Activated naive CD8-positive, alpha-beta T cell (primary cell): ENCODE measurements at regions not wholly inside any gene's neighbourhood (a gene's known extent, or its start where the extent isn't known, plus 50 kb on each side); places are given as distances from the start of the nearest gene placed in this dataset.
A peak's percentile ranks its signal among the peaks of the same experiment; 100 is the strongest.

Experiments
- H3K27ac Mint-ChIP-seq: one replicate; pipeline ENCODE4 v1.8.0; 2021; ENCODE audit warnings: mixed read lengths
- H3K27me3 Mint-ChIP-seq: one replicate; pipeline ENCODE4 v1.8.0; 2021; ENCODE audit warnings: mixed read lengths
- H3K36me3 Mint-ChIP-seq: one replicate; pipeline ENCODE4 v1.8.0; 2021; ENCODE audit warnings: mixed read lengths
- H3K4me1 Mint-ChIP-seq: one replicate; pipeline ENCODE4 v1.8.0; 2021; ENCODE audit warnings: low read depth, mixed read lengths
- H3K4me3 Mint-ChIP-seq: one replicate; pipeline ENCODE4 v1.8.0; 2021; ENCODE audit warnings: mild to moderate bottlenecking, mixed read lengths
- H3K9me3 Mint-ChIP-seq: one replicate; pipeline ENCODE4 v1.8.0; 2021; ENCODE audit warnings: low read depth, mixed read lengths

DNA sequence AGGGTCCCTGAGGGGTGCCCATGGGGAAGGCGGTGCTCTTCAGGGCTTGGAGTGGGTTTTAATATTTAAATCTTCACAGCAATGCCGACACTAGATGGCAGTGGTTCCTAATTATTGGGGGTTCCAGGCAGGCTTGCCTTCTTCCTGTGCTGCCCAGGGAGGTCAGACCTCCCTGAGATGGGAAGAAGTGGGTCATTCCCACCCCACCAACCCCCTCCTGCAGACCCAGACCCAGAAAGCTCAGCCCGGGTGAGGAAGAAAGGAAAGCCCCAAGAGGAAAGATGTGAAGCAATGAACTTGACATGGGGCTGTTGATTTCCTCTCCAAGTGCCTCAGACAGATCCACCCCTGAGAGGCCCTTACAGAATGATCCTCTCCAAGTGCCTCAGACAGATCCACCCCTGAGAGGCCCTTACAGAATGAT lies 85.1 kb upstream of the LANCL2 start:
- H3K27me3 Mint-ChIP-seq, result peaks cover 2% of the 10 kb centered on the region
- H3K27ac Mint-ChIP-seq, result no peak overlapping the region
- H3K4me3 Mint-ChIP-seq, result no peak overlapping the region
- H3K4me1 Mint-ChIP-seq, result no peaks in the 10 kb centered on the region
- H3K36me3 Mint-ChIP-seq, result no peaks in the 10 kb centered on the region
- no peaks in the 10 kb centered on the region for H3K9me3 Mint-ChIP-seq

DNA sequence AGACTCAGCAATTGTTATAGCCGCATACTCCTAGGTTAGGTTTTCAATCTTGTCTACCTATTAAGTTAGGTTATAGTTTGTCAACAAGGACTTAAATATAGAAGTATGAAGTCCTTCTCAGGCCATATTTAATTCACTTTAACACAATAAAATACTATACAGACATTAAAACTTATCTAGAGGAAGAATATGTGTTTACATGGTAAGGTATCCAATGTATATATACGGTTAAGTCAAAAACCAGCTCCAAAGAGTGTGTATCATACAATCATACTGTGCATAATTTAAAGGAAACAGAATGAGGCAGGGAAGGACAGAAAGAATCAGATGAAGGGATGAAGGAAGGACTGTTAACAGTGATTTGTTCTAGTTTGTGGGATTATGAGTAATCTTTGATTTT lies 79.5 kb upstream of the LANCL2 start:
- H3K4me1 Mint-ChIP-seq, result no peaks in the 10 kb centered on the region
- H3K4me3 Mint-ChIP-seq, result no peak overlapping the region
- H3K36me3 Mint-ChIP-seq, result no peaks in the 10 kb centered on the region
- no peaks in the 10 kb centered on the region for H3K27me3 Mint-ChIP-seq
- no peak overlapping the region for H3K27ac Mint-ChIP-seq
- no peaks in the 10 kb centered on the region for H3K9me3 Mint-ChIP-seq

DNA sequence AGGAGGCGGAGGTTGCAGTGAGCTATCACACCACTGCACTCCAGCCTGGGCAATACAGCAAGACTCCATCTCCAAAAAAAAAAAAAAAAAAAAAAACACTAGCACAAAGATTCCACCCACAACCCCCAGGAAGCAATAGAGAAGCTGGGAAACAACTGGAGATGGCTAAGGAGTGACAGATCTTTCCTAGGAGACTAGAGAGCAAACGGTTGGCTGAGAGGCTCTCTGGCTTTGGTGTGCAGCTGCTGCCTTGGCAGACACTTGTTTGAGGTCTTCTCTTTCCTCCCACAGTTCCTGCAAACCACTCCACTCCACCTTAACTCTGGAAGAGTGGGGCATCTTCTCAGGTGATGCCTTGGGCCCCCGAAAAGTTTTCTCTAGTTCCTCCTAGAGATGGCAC lies 78.5 kb upstream of the LANCL2 start:
- H3K27ac Mint-ChIP-seq, result no peak overlapping the region
- H3K27me3 Mint-ChIP-seq, result no peaks in the 10 kb centered on the region
- H3K4me3 Mint-ChIP-seq, result no peak overlapping the region
- H3K9me3 Mint-ChIP-seq, result no peaks in the 10 kb centered on the region
- H3K36me3 Mint-ChIP-seq, result no peaks in the 10 kb centered on the region
- no peaks in the 10 kb centered on the region for H3K4me1 Mint-ChIP-seq

DNA sequence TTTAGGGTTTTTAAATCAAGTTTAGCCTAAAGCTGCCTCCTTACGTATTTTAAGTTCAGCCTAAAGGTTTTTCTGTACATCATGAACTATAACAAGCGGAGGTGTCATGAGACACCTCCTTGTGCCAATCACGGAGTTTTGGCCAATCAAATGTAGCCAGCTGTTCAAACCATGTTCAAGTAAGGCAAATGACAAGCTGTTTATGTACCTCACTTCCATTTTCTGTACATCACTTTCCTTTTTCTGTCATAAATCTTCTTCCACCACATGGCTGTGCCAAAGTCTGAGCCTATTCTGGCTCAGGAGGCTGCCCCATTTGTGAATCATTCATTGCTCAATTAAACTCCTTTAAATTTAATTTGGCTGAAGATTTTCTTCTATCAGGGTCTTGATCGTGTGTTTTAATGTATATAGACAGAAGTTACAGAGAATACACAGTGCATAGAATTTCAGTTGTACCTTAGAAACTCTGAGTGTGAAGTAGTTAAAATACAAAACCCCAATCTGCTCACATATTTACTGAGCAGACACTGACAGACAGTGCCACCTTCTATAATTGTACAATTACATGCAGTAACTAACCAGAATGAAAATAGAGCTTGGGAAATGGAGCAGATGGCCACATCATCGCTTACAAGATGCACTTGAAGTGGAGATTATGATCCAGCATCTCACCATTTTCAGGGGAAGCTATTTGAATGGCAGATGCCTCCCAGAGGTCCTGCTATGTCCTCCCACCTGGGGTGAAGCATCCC lies 76.9 kb upstream of the LANCL2 start:
- no peaks in the 10 kb centered on the region for H3K36me3 Mint-ChIP-seq

DNA sequence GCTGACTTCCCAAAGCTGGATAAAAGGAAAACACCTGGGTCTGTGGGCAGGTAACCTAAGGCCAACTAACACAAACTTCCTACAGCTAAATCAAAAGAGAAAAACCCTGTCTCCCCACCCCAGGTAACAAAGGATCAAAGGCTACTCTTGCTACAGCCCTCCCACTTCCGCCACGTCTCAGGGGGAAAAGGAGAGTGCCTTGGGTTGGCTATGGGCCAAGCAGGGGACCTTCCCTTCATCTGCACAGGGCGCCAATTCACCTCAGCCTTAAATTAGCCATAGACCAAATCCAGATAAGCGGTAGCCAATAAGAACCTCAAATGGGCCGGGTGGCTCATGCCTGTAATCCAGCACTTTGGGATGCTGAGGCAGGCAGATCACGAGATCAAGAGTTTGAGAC lies 69.1 kb upstream of the LANCL2 start:
- Mint-ChIP-seq H3K4me1 (no peaks in the 10 kb centered on the region), H3K9me3 (no peaks in the 10 kb centered on the region), H3K4me3 (no peak overlapping the region), H3K27me3 (peaks cover 15% of the 10 kb centered on the region), H3K36me3 (no peaks in the 10 kb centered on the region), H3K27ac (no peak overlapping the region)

More for the DNA sequence above, 76.9 kb upstream of the LANCL2 start:
- Mint-ChIP-seq H3K4me3 (no peak overlapping the region), H3K4me1 (no peaks in the 10 kb centered on the region), H3K9me3 (no peaks in the 10 kb centered on the region), H3K27me3 (peaks cover 4% of the 10 kb centered on the region), H3K27ac (no peak overlapping the region)

DNA sequence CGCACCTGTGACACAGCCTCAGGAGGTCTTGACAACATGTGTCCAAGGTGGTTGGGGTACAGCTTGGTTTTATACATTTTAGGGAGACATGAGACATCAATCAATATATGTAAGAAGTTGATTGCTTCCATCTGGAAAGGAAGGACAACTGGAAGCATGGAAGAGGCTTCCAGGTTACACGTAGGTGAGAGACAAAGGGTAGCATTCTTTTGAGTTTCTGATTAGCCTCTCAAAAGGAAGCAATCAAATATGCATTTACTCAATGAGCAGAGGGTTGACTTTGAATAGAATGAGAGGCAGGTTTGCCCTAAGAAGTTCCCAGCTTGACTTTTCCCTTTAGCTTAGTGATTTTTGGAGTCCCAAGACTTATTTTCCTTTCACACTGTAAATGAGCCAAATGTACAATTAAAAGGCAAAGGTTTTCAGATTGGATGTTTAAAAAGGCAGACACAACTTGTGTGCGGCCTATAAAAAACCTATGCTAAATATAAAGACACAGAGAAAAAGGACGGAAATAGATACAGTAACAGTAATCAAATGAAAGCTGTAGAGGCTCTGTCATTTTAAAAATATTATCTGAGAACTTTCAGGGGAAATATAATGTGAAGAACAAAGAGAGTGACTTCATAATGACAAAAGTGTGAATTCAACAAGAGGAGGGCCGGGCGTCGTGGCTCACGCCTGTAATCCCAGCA lies 65.7 kb upstream of the LANCL2 start:
- Mint-ChIP-seq H3K9me3 (no peaks in the 10 kb centered on the region), H3K36me3 (no peaks in the 10 kb centered on the region), H3K27me3 (peaks cover 10% of the 10 kb centered on the region), H3K4me1 (no peaks in the 10 kb centered on the region), H3K4me3 (no peak overlapping the region), H3K27ac (no peak overlapping the region)

DNA sequence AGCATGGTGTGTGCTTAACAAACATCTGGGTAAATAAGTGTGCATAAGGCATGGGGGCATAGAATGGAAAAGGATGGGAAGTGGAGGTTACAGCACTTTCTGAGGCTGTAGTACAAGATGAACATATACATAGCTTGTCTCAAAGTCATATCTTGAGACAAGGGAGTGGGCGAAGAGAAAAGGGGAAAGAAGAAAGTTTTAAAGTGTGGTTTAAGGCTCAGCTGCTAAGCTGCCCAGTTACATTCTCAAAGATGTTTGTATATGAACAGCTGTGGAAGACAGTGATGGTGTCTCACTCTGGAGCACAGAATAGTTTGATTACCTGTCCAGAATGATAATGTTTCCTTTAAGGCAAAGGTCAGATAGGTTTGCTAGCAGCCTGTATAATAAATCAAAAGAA lies 61.9 kb upstream of the LANCL2 start:
- H3K36me3 Mint-ChIP-seq, result no peaks in the 10 kb centered on the region
- H3K9me3 Mint-ChIP-seq, result no peaks in the 10 kb centered on the region
- no peaks in the 10 kb centered on the region for H3K4me1 Mint-ChIP-seq
- no peak overlapping the region for H3K27ac Mint-ChIP-seq
- peaks cover 5% of the 10 kb centered on the region for H3K27me3 Mint-ChIP-seq
- H3K4me3 Mint-ChIP-seq, result no peak overlapping the region

DNA sequence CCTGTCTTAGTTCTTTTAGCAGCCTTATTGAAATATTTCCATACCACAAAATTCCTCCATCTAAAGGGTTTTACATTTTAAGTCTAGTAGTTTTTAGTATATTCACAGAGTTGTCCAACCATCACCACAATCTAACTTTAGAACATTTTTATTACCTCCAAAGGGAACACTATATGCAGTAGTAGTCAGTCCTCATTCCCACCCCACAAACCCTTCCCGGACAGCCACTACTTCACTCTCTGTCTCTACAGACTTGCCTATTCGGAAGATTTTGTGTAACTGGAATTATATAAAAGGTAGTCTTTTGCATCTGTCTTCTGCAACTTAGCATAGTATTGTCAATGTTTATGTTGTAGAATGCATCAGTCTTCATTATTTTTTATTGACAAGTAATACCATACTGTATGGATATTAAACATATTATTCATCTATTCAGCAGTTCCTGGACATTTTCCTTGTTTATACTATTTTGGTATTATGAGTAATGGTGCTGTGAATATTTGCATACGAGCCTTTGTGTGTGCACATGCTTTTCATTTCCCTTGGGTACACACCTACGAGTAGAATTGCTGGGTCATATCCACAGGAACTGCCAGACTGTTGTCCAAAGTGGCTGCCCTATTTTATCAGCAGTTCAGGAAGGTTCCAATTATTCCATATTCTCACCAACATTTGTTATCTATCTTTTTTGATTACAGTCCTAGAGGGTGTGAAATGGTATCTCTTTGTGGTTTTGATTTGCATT lies 60.9 kb upstream of the LANCL2 start:
- Mint-ChIP-seq H3K9me3 (no peaks in the 10 kb centered on the region), H3K4me3 (no peak overlapping the region), H3K36me3 (no peaks in the 10 kb centered on the region), H3K27me3 (peaks cover 5% of the 10 kb centered on the region), H3K4me1 (peaks cover 6% of the 10 kb centered on the region), H3K27ac (no peak overlapping the region)

DNA sequence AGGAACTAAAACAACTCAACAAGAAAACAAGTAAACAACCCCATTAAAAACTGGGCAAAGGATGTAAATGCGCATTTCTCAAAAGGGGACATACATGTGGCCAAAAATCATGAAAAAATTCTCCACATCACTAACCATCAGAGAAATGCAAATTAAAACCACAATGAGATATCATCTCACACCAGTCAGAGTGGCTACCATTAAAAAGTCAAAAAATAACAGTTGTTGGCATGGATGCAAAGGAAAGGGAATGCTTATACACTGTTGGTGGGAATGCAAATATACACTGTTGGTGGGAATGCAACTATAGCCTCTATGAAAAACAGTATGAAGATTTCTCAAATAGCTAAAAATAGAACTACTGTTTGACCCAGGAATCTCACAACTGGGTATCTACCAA lies 60.0 kb upstream of the LANCL2 start:
- peaks cover 4% of the 10 kb centered on the region for H3K27me3 Mint-ChIP-seq
- H3K9me3 Mint-ChIP-seq, result no peaks in the 10 kb centered on the region
- no peaks in the 10 kb centered on the region for H3K36me3 Mint-ChIP-seq
- peaks cover 12% of the 10 kb centered on the region for H3K4me1 Mint-ChIP-seq
- no peak overlapping the region for H3K4me3 Mint-ChIP-seq
- H3K27ac Mint-ChIP-seq, result no peak overlapping the region

DNA sequence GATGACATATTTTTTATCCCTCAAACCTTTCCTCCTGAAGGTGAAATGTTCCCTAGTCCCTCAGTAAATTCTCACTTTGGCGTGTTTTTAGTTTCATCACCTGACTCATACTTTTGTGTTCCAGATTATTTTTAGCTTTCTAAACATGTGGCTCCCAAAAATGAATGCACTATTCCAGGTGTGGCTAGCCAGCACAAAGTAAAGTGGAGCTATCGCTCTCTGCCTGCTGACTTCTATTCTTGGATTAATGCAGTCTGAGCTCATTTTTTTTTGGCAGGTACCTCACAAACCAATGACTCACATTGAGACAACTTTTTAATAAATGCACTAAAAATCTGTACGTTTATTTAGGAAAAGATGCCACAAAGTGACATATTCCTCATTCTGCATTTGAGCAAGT lies 58.8 kb upstream of the LANCL2 start:
- H3K36me3 Mint-ChIP-seq, result no peaks in the 10 kb centered on the region
- H3K9me3 Mint-ChIP-seq, result no peaks in the 10 kb centered on the region
- H3K27me3 Mint-ChIP-seq, result peaks cover 4% of the 10 kb centered on the region
- H3K27ac Mint-ChIP-seq, result no peak overlapping the region
- H3K4me1 Mint-ChIP-seq, result peaks cover 12% of the 10 kb centered on the region
- no peak overlapping the region for H3K4me3 Mint-ChIP-seq

DNA sequence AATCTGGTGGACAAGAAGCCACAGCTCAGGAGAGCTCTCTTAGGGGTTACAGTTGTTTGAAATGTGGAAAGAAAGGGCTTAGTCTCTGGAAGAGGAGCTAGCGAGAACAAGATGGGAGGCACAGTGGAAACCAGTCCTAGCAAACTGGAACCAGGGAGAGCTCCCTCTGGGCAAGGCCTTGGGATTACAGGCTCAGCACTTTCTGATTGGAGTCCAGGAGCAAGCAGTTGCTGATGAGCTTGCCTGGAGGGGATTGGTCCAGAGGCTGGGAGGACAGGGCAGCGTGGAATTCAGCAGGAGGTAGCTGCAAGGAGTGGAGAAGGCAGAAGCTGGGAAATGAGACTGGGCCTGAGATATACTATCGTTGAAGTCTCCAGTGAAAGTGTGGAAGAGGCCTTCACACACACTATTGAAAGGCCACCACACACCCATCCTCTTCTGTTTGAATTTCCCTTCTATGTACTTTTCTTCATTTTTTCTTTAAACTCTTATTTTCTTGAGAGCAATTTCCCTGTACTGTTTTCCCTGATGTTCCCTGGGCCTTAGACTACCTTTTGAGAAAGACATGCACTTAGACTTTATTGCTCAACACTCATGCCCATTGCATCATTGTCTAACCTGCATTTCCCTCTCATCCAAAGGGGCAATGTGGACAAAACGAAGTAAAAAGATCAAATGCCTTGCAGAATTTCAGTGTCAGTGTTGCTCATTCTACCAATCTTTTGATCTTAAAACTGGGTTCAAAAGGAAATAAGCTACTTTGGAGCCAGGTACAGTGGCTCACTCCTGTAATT lies 57.8 kb upstream of the LANCL2 start:
- no peak overlapping the region for H3K4me3 Mint-ChIP-seq
- peaks cover 12% of the 10 kb centered on the region for H3K4me1 Mint-ChIP-seq
- no peak overlapping the region for H3K27ac Mint-ChIP-seq
- H3K27me3 Mint-ChIP-seq, result no peaks in the 10 kb centered on the region
- H3K9me3 Mint-ChIP-seq, result no peaks in the 10 kb centered on the region
- no peaks in the 10 kb centered on the region for H3K36me3 Mint-ChIP-seq

DNA sequence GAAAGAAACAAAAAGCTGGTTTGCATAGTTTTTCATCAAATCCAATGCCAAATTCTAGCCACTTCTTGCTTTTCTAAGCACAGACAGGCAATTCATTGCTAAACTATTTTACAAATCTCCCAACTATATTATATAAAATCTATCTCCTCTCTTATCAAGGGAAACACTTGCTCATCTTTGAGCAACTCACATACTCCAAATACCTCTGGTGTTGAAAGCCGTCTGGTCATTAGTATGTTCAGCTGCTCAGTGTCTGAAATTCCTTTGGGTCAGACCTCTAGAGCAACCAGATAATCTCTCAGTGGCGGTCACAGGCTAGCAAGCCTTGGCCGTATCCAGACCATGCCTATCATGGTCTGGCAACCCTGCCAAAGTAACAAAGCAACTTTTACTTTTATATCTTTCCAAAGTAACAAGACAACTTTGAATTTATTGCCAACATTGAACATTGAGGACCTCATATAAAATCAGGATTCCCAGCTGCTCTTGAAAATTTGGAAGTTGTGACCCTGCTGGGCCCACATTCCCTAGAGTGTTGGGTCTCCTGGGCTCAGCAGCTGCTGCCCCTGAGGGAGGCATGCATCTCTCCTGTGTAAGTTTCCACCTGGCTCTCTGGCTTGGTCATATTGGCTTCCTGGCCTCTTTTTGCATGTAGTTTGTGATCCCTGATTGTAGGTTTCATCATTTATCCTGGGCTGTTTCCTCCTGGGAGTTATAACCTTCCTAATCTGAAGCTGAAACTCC lies 56.8 kb upstream of the LANCL2 start:
- peaks cover 12% of the 10 kb centered on the region for H3K4me1 Mint-ChIP-seq
- H3K27me3 Mint-ChIP-seq, result no peaks in the 10 kb centered on the region
- H3K4me3 Mint-ChIP-seq, result no peak overlapping the region
- no peaks in the 10 kb centered on the region for H3K9me3 Mint-ChIP-seq
- no peaks in the 10 kb centered on the region for H3K36me3 Mint-ChIP-seq
- peak overlapping the region; percentile 16 for H3K27ac Mint-ChIP-seq

DNA sequence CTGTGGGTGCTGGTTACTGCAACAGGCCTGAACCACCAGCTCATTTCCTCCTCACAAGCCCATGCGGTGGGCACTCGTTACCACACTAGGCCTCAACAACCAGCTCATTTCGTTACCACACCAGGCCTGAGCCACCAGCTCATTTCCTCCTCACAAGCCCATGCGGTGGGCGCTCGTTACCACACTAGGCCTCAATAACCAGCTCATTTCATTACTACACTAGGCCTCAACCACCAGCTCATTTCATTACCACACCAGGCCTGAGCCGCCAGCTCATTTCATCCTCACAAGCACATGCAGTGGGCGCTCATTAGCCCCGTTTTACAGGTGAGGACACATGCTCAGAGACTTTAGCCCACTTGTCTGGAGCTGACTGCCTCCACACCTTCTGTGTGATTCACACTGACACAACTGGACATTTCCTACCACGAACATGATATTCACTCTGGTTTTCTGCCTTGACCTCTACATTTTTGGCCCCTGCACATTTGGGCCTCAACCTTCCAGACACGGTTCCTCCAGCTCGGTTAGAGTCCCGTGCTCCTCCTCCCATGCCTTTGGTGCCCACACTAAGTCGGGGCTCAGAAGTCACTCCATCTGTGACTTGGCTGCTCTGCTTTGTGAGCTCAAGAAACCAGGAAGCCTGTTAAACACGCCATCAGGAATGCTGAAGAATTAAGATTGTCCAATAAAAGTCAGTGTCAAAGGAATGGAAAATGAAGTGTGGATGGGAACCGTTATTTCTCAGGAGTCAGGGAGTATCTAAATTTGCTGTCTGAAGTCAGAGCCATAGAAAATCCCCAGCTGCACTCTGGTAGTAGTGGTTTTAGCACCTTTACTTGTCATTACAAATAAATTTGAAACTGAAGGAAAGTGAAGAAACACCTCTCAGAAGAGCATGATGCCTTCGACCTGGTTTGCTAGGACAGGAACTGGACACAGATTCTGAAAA lies 55.8 kb upstream of the LANCL2 start:
- H3K9me3 Mint-ChIP-seq, result no peaks in the 10 kb centered on the region
- peak overlapping the region; percentile 68 for H3K27ac Mint-ChIP-seq
- H3K4me3 Mint-ChIP-seq, result no peak overlapping the region
- H3K27me3 Mint-ChIP-seq, result no peaks in the 10 kb centered on the region
- H3K36me3 Mint-ChIP-seq, result no peaks in the 10 kb centered on the region
- H3K4me1 Mint-ChIP-seq, result peaks cover 12% of the 10 kb centered on the region
